Lower leg skin (tissue), 4 donors: ENCODE measurements at regions not wholly inside any gene's neighbourhood (a gene's known extent, or its start where the extent isn't known, plus 50 kb on each side); places are given as distances from the start of the nearest gene placed in this dataset.

Experiments
- DNase-seq, 2 donors: peaks; one replicate each; pipeline ENCODE4 v3.0.0-alpha.2; 2019; ENCODE audit warnings: low spot score in 2 of 2
- H3K4me3 ChIP-seq: fragments of 200-600 bp; sonication (generic); 2 replicates; pipeline ENCODE4 v1.5.1; 2017; ENCODE audit warnings: mild to moderate bottlenecking, low read depth; ENCODE audit not compliant: poor library complexity, severe bottlenecking
- POLR2A ChIP-seq, 2 donors: fragments of 450-650 bp; IDR thresholded peaks; one replicate each; pipeline ENCODE4 v1.6.1; 2016 to 2017; ENCODE audit warnings: antibody characterized with exemption in 2 of 2, mild to moderate bottlenecking in 1 of 2, moderate library complexity in 1 of 2
- WGBS, 2 donors: methylation state at CpG; one replicate each; pipeline ENCODE4 v1.1.5; 2018; 5-methylcytosine and 5-hydroxymethylcytosine counted together
- intact Hi-C: fragments of 100-400 bp; cut with DNase I; formaldehyde crosslinking; loops from one replicate; pipeline ENCODE4 v1.15.0; 2023; ENCODE audit warnings: low total_unique reads
- TF ChIP-seq, protein P1 (sequence below), 3 donors: fragments of 450-650 bp; IDR thresholded peaks; one replicate each; pipeline ENCODE4 v1.5.1; 2016; ENCODE audit warnings: antibody characterized with exemption in 3 of 3, mild to moderate bottlenecking in 3 of 3, moderate library complexity in 2 of 3

DNA sequence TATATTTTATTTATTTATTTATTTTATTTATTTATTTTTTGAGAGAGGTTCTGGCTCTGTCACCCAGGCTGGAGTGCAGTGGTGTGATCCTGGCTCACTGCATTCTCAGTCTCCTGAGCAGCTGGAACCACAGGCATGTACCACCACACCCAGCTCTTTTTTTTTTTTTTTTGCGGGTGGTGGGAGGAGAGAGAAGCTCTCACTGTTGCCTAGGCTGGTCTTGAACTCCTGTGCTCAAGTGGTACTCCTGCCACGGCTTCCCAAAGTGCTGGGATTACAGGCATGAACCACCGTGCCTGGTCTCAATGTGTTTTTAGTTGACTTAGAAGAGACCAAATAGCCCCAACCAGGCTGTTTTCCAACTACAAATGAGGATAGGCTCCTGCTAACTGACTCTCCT is 80.7 kb downstream of the PDCL3 start:
- TF ChIP-seq, protein P1, sequence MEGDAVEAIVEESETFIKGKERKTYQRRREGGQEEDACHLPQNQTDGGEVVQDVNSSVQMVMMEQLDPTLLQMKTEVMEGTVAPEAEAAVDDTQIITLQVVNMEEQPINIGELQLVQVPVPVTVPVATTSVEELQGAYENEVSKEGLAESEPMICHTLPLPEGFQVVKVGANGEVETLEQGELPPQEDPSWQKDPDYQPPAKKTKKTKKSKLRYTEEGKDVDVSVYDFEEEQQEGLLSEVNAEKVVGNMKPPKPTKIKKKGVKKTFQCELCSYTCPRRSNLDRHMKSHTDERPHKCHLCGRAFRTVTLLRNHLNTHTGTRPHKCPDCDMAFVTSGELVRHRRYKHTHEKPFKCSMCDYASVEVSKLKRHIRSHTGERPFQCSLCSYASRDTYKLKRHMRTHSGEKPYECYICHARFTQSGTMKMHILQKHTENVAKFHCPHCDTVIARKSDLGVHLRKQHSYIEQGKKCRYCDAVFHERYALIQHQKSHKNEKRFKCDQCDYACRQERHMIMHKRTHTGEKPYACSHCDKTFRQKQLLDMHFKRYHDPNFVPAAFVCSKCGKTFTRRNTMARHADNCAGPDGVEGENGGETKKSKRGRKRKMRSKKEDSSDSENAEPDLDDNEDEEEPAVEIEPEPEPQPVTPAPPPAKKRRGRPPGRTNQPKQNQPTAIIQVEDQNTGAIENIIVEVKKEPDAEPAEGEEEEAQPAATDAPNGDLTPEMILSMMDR (IDR thresholded peaks at IDR 0.05): no peak
- TF ChIP-seq POLR2A (IDR thresholded peaks at IDR 0.05): no peak
- 73 to 80% methylated on average over 3 of the region's 3 CpGs for WGBS, 2 donors
- H3K4me3 ChIP-seq: no peak overlapping the region
- intact Hi-C loops: no loop called here
- DNase-seq: no peak

DNA sequence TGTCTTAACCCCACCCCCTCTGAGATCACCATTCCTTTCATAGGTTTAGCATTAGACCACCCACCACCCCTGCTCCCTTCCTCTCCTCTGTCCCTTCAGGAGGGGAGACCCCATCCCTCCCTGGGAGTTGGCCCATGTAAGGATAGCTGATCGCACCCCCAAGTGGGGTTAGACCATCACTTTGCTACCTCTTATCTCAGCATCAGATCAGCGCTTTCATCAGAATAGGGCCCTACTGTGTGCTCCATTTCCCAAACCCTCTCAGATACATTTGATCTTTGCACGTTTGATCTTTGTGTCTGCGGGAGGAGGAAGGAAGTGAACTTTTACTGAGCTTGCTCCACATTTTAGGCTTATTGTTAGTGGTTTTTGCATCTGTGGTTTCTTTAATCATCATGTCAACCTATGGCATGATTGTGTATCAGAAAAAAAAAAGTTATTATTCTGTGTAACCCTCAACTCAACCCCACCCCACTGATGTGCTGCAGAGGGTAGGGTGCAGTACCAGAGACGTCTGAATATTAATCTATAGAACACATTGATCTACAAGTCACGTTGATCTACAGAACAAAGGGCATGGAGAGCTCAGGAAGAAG is 81.2 kb downstream of the PDCL3 start:
- DNase-seq: no peak
- TF ChIP-seq POLR2A (IDR thresholded peaks at IDR 0.05): no peak
- TF ChIP-seq, protein P1 (IDR thresholded peaks at IDR 0.05): no peak
- 78% methylated on average over 6 of the region's 6 CpGs for WGBS, 2 donors
- H3K4me3 ChIP-seq: no peak overlapping the region
- intact Hi-C loops: no loop called here

DNA sequence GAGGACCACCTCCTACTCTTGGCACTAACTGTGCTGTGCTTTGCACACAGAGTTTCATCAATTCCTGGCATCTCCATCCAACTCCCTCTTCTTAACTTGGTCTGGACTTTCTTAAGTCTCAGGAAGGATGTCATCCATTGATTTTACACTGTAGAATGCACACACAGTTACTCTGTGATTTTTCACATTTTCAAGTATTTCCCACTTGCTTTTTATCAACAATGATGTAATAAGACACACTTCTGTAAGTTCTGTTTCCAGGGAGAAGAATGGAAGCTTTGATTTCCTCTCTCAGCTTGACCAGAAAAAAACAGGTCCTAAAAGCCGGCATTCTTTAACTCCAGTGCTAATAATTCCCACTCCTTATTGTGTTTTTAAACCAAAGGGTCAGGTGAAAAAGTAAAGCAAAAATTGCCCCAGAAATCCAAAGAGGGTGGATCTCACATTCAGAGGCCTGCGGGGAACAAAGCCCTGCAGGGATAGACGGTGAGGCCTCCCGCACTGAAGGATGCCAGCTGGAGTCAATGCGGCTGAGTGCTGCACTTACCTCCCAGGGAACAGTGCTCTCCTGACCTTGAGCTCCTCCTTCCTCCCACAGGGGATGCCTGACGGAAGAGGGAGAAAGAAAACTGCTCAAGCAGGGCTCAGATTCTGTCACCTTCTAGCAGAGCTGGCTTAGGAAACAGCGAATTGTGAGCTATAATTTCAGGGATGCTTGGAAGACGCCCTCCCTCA is 83.1 kb downstream of the PDCL3 start:
- DNase-seq: no peak
- intact Hi-C loops: no loop called here
- H3K4me3 ChIP-seq: no peak overlapping the region
- WGBS, 2 donors: 61 to 66% methylated on average over 8 of the region's 8 CpGs
- no peak for TF ChIP-seq POLR2A (IDR thresholded peaks at IDR 0.05)
- TF ChIP-seq, protein P1 (IDR thresholded peaks at IDR 0.05): no peak

DNA sequence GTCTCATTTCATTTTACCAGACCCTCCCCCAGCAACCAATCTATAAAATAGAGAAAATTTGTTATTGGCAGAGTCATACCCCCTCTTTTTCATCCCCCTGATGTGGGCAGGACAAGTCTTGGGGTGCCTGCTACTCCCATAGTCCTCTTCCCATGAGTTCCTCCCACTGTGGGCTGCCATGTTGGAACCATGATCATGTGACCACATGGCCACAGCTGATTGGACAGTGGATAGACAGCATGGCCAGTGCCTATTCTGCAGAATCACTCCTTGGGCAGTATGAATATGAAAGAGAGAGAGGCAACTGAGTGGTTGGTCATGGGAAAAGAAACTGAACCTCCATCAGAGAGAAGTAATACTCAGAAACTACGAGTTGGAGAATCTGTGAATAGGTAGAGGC is 84.9 kb downstream of the PDCL3 start:
- no peak for DNase-seq
- TF ChIP-seq, protein P1 (IDR thresholded peaks at IDR 0.05): no peak
- no peak for TF ChIP-seq POLR2A (IDR thresholded peaks at IDR 0.05)
- intact Hi-C loops: no loop called here
- no peak overlapping the region for H3K4me3 ChIP-seq
- WGBS, 2 donors: 79 to 86% methylated on average over 1 of the region's 1 CpG

DNA sequence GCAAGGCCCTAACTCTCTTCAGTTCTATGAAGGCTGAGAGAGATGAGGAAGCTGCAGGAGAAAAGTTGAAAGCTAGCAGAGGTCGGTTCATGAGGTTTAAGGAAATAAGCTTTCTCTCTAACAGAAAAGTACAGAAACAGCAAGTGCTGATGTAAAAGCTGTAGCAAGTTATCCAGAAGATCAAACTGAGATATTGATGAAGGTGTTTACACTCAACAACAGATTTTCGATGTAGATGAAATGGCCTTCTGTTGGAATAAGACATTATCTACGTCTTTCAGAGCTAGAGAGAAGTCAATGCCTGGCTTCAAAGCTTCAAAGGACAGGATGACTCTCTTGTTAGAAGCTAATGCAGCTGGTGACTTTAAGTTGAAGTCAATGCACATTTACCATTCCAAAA is 87.4 kb downstream of the PDCL3 start:
- 71 to 80% methylated on average over 3 of the region's 3 CpGs for WGBS, 2 donors
- H3K4me3 ChIP-seq: no peak overlapping the region
- TF ChIP-seq, protein P1 (IDR thresholded peaks at IDR 0.05): no peak
- TF ChIP-seq POLR2A (IDR thresholded peaks at IDR 0.05): no peak
- DNase-seq: no peak
- intact Hi-C loops: no loop called here
